HL-60/S4 treated with retinoic acid at 250 ng/mL for 4 days and 3 days (cell line): ENCODE measurements at regions not wholly inside any gene's neighbourhood (a gene's known extent, or its start where the extent isn't known, plus 50 kb on each side); places are given as distances from the start of the nearest gene placed in this dataset.

Source experiments
- in situ Hi-C: fragments of 300-500 bp; cut with MboI; formaldehyde crosslinking; loops from 2 replicates; pipeline ENCODE4 v1.7.0; 2022; ENCODE audit warnings: low sequenced_read_pairs

- in situ Hi-C loops, result no loop called here
These were observed 61.9 kb upstream of the CIBAR2 start for GRCh38 chr16:85173981-85174751.

GRCh38 chr16:85174871-85175723 lies 62.8 kb upstream of the CIBAR2 start:
- in situ Hi-C loops, result no loop called here

DNA sequence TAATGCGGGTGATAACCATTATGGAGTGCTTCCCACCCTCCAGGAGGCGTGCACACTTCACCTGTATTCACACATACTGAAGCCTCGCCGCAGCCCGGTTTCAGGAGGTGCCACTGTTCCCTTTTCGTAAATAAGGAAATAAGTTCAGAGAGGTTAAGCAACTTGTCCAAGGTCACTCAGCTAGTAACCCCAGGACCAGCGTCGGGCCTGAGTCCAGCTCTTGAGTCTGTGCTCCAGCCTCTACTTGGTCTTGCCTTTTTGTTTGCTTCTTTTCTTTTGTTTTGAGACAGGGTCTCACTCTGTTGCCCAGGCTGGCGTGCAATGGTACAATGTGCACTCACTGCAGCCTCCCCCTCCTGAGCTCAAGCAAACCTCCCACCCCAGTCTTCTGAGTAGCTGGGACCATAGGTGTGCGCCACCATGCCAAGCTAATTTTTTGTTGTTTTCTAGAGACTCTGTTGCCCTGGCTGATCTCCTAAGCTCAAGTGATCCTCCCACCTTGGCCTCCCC lies 63.5 kb upstream of the CIBAR2 start:
- in situ Hi-C loops, result no loop called here

GRCh38 chr16:85176541-85177447 lies 64.5 kb upstream of the CIBAR2 start:
- in situ Hi-C loops, result no loop called here

DNA sequence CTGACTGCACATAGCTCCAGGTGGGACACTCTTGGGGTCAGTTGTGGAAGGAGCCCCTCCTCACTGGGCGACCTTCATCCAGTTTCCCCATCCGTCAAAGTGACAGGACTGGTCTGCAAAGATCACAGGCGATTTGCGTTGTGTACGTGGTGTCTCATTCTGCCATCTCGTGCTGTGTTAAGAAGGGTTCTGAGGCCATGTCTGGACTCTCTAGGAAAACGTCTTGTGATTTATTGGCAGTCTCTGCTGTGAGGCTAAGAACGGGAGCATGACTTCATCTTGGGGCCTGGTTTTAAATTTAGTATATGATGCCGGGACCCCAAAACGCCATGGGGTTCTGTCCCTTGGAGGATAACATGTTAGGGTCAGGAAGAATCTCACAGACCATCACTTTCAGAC lies 65.2 kb upstream of the CIBAR2 start:
- in situ Hi-C loops, result no loop called here

DNA sequence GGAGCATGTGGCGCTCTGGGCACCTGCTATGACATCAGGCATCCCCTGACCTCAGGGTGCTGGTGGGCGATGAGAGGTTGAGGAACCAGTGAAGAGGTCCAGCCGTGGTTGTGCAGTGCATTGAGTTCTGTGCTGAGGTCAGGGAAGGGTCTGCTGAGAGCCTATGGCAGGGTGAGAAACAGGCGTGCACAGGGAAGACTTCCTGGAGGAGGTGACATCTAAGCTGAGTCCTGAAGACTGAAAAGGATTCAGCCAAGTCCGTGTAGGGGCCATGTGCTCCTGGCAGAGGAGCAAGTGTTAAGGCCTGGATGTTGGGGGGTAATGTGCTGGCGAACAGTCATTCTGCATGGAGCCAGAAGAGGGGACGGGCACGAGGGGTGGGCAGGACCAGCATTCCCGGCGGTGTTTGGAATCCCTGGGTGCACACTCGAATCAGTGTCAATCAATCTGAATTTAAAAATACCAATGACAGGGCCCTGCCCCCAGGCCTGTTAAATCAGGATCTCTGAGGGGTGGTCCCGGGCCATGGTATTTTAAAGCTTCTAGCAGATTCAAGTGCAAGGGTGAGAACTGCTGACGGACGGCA lies 65.8 kb upstream of the CIBAR2 start:
- in situ Hi-C loops, result no loop called here

DNA sequence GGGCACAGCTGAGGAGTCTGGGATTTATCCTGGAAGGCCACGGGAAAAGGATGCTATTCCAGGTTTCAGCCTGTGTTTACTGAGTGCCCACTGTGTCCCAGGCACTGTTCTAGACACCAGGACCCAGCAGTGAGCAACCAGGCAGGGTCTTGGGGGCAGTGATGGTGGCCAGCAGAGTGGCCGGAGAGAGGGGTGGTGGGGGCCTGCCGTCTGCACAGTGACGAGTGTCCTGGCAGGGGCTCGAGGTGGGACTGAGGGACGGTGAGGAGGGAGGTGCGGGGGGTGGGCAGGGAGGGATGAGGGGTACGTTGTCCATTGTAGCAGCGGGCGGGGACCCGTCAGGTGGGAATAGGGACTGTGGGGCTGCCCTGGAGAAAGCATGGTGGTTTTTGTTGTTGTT lies 66.3 kb upstream of the CIBAR2 start:
- in situ Hi-C loops, result no loop called here

DNA sequence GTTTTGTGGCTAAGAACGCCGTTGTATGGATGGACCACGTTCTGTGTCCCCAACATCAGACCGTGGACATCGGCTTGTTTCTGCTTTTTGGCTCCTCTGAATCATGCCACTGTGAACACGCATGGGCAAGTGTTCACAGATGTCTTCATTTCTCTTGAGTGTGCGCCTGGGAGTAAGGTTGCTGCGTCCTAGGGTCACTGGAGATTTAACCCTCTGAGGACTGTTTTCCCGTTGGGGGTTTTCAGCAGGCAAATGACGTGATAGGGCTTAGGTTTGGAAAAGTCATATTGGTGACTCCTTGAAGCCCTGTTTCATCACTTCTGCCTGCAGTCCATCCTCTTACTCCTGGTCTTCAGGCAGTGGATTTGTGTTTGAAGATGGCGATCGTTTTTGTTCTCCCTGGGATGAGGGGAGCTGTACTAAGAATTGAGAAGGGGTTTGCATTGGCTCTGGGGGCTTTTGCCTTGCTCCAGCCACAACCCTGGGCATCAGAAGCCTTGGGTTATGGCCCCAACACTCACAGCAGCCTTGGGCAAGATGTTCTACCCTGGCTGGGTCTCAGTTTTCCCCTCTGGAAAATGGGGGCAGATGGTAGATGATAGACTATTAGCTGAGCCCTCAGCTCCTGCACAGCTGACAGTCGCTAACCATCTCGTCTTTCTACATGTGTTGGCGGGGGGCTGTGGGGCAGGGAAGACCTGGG lies 67.2 kb upstream of the CIBAR2 start:
- in situ Hi-C loops, result no loop called here

DNA sequence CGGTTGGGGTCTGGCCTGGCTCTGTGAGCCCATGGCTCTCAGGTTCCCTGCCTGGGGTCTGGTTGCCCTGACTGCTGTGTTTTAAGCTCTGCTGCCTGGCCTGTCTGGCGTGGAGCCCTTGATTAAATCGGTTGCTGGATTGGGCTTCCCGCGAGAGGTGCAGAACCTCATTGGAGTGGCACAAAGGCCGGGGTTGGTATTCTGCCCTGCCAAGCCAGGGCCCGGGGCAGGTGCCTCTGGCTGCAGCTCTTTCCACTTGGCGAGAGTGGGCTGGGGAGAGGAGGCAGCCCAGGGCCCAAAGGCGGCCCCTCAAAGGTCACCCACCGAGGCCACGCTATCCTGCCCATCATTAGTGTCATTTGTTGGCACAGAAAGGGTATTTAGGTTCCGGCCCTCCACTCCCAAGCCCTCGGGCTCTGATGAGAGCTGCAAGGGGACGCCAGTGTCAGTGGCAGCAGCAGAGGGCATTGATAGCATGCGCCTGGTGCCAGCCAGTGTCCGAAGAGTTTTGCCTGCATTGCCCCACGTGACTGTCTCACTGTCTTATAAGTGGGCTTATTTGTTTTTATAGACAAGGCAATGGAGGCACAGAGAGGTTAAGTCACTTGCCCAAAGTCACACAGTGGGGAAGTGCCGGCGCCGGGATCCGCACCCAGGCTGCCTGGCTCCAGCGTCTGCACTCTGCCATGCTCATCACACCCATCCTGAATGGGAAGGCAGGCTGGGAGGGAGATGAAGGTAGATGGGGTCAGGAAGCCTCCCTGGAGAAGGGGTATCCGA lies 68.0 kb upstream of the CIBAR2 start:
- in situ Hi-C loops, result no loop called here

GRCh38 chr16:85180827-85181738 lies 68.8 kb upstream of the CIBAR2 start:
- in situ Hi-C loops, result no loop called here

DNA sequence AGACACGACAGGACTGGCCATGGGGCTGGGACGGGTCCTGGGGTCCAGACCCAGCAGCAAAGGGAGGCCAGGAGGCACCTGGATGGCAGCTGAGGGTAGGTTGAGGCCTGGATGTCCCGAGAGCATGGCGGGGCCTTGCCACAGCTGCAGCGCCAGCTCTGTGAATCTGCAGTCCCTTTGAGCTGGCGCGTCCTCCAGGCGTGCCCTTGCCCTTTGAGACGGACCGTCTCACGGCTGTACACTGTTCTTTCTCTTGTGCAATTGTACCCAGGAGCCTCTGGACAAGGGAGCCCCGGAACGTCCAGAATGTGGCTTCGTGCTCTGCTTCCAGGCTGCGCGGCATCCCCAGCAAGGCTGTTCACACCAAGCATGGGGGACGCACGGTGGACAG lies 69.5 kb upstream of the CIBAR2 start:
- in situ Hi-C loops, result no loop called here

- in situ Hi-C loops, result no loop called here
These were observed 70.0 kb upstream of the CIBAR2 start for GRCh38 chr16:85182286-85182685.

DNA sequence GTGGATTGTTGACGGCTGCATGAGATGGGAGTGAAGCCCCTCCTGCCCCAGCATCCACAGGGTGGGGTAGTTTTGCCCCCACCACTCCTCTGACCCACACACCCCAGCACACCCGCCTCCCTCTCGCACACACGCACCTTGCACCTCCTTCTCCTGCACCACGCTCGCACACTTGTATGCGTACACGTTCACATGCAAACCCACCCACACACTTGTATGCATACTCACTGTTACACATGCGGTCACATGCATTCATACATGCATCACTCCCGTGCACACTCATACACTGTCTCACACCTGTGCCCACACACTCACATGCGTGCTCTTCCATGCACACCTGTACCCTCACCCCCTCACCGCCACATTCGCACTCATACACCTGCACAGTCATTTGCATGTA lies 70.5 kb upstream of the CIBAR2 start:
- in situ Hi-C loops, result no loop called here

- in situ Hi-C loops, result no loop called here
These were observed 71.3 kb upstream of the CIBAR2 start for GRCh38 chr16:85183564-85183963.

DNA sequence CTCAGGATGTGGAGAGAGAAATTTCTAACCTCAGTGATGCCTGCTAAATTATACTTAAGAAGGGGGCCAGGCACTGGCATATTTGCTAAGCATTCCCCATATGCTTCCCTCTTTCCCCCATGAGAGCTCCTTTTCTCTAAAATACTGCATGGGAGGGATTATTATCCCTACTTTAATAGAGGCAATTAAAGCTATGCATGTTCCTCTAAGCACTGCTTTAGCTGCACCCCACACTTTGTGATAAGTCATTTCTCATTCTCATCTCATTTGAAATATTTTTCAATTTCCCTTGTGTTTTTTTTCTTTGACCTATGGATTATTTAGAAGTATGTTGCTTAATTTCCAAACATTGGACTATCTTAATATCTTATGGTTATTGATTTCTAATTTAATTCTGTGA lies 72.1 kb upstream of the CIBAR2 start:
- in situ Hi-C loops, result no loop called here

DNA sequence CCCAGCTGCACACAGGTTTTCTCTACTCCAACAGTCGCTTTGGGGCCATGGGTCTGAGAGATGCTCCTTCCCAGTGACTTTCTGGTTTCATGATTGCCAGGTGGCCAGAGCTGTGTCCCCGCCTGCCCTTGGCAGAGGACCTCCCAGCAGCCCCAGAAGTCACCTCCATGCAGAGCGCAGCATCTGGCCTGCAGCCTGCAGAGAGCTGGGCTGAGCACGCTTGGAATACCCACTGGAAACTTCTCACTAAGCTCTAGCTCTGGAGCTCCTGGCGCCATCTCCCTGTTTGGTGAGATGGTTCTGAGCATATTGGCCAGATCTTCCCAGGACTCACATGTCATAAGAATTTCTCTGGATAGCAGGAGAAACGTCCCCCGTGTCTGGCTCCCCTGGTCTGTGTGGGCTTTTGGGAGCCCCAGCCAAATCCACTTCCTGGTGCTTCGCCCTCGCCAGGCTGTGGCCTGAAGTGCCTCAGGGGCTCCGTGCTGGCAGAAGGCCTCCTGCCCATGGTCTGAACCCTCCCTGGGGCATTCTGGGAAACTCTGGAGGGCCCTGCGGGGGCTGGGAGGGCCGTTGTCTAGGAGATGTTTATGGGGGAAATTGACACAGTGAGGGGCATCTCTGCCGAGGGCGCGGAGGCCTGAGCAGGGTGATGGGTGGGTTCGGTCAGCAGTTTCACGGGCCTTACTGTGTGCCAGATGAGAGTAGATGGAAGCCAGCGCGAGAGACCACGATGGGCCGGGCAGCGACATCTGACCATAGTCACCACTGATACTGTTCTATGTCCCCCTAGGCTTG lies 73.2 kb upstream of the CIBAR2 start:
- in situ Hi-C loops, result no loop called here

- in situ Hi-C loops, result no loop called here
These were observed 74.7 kb upstream of the CIBAR2 start for GRCh38 chr16:85187002-85187401.
